Cerebellar nuclear complex (tissue), 1 donor: ENCODE measurements at regions not wholly inside any gene's neighbourhood (a gene's known extent, or its start where the extent isn't known, plus 50 kb on each side); places are given as distances from the start of the nearest gene placed in this dataset.
"Not testable (repeated sequence)": the region's sequence is repeated elsewhere in the genome, so short reads cannot be mapped to it uniquely, and the experiment has no call there.

Experiments used
- DNase-seq, 2 experiments: peaks; one replicate each; lab custom pipeline; 2025; lab: John Stamatoyannopoulos, UW

DNA sequence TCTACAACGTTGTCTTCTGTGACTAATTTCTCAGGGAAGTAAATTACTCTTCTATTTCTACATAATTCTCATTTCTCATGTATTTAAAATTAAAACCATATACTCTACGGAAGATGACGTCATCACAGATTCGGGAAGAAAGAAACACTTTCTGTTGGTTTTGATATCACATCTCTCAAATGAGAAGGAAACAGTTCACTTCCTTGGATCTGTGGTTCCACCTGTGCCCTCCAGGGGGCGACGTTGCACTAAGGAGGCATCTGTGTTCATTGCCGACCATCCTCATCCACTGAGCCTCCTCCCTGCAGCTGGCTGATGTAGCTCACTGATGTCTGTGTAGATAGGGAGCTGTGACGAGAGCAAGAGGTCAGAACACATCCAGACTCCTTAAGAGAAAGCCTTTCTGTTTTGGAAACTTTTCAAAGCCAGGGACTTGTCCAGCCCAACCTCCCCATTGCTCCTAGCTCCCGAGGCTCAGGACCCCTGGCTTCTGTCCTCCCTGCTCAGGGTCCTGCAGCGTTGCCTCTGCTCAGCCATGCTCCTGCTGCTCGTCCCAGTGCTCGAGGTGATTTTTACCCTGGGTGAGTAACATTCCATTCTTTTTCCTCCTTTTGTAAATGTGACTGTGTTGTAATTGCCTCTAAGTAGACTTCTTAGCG is 172.7 kb upstream of the OR4E1 start:
- no peak for DNase-seq

- DNase-seq = no peak
Measured at GRCh38 chr14:21840765-21841164, 167.1 kb upstream of the OR4E1 start.

GRCh38 chr14:21833836-21834235 is 160.2 kb upstream of the OR4E1 start:
- no peak for DNase-seq

DNA sequence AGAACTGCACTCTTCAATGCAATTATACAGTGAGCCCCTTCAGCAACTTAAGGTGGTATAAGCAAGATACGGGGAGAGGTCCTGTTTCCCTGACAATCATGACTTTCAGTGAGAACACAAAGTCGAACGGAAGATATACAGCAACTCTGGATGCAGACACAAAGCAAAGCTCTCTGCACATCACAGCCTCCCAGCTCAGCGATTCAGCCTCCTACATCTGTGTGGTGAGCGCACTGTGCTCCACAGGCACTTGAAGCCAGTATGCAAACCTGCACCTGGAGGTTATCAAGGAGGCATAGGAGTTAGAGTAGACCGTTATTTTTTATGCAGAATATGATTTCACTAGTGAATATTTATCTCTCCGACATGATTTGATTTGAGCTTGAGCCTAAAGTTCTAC is 152.2 kb upstream of the OR4E1 start:
- no peak for DNase-seq

DNA sequence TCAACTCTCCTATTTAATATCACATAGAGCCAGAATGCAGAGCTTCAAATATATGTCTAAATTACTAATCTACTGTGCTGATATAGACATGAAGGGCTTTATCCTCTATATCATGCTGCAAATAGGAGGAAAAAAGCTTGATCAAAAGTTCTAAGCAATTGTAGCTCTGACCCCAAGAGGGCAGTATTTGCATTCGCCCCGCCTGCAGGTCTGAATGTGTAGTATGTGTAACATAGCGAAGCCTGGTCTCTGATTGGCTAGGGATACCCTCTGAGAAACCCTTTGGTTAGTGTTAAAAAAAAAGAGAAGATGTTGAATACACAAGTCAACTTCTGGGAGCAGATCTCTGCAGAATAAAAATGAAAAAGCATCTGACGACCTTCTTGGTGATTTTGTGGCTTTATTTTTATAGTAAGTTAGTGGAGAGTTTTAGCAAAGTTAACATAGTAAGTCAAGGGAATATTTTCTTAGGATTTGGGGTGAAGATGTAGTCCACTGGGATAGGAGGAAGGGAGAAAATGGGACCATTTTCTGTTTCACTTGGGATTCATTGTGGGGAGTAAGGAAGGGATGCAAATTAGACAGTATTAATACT is 151.6 kb upstream of the OR4E1 start:
- no peak for DNase-seq

DNA sequence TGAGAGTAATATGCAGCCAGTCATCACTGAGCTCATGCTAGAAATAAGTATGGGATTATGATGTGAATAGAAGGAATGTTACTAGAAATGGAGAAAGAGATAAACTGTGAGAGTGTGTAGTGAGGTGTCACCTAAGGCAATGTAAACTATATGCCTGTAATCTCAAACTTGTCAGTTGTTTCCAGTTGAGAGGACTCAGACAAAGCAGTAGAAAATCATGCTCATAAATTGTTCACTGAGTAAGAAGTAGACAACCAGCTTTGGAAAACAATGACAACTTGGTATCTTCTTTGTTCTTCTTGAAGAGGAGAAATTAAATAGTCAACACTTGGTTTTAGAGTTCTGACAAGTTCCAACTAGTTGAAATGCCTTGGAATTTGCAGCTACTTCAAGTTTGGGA is 148.5 kb upstream of the OR4E1 start:
- no peak for DNase-seq

DNA sequence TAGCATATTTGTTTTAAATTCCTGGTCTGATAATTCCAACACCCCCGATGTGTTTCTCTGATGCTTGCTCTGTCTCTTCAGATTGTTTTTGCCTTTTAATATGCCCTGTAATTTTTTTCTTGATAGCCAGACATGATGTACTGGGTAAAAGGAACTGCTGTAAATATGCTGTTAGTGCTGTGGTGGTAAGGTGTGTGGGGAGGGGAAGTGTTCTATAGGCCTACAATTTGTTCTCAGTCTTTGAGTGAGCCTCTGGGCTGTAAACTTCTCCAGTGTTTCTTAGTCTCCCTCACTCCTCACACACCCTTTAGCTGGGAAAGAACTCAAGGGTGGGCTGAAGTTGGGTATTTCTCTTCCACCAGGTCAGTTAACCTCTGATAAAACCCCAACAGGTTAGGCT is 147.0 kb upstream of the OR4E1 start:
- no peak for DNase-seq

- not testable (repeated sequence) for DNase-seq
Measured at GRCh38 chr14:21819891-21820290, 146.3 kb upstream of the OR4E1 start.

- DNase-seq = not testable (repeated sequence)
Measured at GRCh38 chr14:21817010-21817409, 143.4 kb upstream of the OR4E1 start.

DNA sequence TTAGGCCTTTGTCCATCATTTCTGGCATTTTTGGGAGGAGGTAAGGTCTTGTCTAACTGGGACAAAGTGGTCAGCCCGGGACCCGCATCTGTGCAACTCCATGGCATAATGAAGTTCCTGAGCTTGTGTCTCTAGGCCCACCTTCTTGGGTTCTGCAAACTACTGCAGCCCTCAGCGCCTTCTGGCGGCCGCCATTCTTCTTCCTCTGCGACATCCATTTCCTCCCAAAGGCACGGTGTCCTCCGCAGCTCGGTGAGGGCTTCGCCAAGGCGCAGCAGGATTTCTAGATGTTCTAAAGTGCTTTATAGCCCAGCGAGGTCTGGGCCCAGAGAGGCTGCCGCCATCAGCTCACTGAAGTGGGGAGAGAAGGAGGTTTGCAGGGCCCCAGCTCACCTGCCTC is 134.4 kb upstream of the OR4E1 start:
- DNase-seq = no peak

GRCh38 chr14:21804981-21805380 is 131.4 kb upstream of the OR4E1 start:
- no peak for DNase-seq

DNA sequence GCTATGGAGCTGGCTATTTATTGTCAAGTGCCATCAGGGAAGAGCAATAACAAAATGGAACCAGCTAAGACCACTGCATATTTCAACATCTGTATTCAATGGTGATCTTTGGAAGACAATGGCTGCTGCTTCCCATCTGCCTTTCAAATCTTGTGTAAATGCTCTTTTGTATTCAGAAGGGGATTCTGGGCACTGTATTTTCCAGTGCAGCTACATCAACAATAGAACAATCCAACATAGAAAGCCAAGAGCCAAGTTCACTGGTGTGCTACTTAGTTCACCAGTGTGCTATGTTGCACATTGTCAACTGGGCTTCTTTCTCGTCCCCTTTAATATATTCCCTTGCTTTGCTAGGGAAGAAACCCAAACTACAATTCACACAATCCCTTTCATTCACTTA is 128.8 kb upstream of the OR4E1 start:
- no peak for DNase-seq

DNA sequence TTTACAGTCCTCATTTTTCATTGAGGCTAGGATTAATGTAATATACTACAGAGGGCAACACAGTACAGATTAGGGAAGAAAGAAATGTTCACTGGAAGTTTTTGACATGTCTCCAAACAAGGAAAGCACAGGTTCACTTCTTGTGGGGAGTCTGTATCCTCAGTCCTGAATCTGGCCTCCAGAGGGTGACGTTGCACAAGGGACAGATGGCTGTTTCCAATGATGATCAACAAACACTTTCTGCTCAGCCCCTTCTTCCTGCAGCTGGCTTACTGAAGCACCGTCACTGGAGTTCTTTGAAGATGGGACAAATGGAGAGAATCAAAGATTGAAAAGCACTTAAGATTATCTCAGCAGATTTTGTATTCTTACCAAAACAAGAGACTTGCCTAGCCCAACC is 123.3 kb upstream of the OR4E1 start:
- DNase-seq = no peak

- no peak for DNase-seq
Measured at GRCh38 chr14:21795456-21795855, 121.8 kb upstream of the OR4E1 start.

DNA sequence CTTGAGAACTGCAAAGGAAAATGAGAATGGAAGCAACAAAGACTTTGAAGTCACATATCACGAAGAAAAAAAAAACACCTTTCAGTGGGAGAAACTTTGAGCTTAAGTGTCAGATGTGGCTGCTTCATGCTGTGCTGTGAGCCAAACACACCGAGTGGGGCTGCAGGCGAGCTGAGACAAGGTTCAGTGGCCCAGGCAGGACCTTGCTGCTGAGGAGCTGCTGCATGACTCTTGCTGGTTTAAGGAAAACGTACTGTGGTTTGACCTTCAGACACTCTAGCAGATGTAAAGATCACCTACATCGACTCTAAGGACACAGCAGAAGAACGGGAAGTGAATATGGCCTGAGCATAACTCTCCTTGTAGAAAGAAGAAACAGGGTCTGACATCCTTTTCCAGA is 118.1 kb upstream of the OR4E1 start:
- no peak for DNase-seq

GRCh38 chr14:21788687-21789086 is 115.1 kb upstream of the OR4E1 start:
- not testable (repeated sequence) for DNase-seq

DNA sequence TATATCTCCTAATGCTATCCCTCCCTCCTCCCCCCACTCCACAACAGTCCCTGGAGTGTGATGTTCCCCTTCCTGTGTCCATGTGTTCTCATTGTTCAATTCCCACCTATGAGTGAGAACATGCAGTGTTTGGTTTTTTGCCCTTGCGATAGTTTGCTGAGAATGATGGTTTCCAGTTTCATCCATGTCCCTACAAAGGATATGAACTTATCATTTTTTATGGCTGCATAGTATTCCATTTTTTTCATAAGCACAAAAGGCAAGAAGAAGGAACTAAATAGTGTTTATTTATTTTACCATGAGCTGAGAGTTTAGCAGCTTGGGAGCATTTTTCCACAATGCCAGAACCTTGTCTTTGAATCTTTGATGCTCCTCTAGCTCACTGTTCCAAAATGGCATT is 113.6 kb upstream of the OR4E1 start:
- not testable (repeated sequence) for DNase-seq

DNA sequence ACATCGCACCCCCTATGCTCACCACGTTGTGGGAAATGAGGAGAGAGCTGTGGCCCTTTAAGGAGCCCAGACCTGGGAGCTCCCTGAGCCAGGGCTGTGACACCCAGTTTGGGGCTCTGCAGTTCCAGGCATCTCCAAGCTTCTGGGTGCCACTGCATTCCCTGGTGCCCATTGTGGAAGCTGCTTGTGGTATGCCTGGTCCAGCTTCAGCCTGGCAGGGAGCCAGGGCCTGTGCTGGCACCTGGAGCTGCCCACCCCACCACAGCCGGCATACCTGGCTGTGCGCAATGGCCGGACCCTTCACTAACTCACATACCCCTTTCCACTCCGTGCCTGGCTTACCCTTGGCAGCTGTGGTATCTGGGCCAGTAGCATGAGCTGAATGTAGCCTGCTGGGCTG is 107.9 kb upstream of the OR4E1 start:
- no peak for DNase-seq

DNA sequence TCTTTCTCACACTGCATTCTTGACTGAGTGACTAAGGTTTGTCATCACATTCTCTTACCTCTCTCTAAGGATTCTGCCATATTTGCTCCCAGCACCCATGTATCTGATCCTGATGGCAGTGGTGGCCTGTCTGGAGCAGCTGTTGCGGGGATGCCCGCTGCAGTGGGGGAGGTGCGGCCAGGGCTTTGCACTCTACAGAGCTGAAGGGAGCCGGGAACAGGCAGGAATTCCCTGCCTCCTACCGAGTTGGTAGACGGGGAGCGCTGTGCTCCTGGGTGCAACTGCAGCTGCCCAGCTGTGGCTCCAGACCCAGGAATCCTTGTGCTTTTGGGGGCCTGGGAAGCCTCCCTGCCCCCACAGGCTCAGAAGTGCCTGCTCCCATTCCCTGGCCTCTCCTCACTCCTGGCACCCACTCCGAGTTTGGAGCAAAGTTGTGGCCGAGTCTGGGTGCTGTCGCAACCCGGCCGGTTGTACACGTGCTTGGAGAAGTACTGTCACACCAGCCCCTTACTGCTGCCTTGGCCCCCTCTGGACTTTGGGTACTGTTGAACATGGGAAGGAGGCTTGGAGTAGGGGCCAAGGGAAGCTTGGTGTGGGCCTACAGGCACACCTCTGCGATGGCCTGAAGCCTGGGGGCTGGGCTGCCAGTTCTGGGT is 106.9 kb upstream of the OR4E1 start:
- DNase-seq = no peak

DNA sequence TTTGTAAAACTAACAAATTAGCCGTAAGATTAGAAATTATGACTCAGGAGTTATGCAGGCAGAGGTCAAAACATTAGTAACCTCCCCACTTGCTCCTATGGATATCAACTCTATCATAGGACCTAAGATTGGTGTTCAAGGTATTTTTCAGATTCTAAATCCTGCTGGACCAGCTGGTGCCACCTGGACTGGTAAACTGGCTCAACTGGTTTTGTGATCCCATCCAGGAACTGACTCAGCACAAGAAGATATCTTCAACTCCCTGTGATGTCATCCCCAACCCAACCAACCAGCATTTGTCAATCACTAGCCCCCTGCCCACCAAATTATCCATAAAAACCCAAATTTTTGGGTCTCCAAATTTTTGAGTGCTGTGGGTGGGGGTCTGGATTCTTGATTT is 98.1 kb upstream of the OR4E1 start:
- DNase-seq = no peak

GRCh38 chr14:21768875-21769257 is 95.2 kb upstream of the OR4E1 start:
- no peak for DNase-seq

DNA sequence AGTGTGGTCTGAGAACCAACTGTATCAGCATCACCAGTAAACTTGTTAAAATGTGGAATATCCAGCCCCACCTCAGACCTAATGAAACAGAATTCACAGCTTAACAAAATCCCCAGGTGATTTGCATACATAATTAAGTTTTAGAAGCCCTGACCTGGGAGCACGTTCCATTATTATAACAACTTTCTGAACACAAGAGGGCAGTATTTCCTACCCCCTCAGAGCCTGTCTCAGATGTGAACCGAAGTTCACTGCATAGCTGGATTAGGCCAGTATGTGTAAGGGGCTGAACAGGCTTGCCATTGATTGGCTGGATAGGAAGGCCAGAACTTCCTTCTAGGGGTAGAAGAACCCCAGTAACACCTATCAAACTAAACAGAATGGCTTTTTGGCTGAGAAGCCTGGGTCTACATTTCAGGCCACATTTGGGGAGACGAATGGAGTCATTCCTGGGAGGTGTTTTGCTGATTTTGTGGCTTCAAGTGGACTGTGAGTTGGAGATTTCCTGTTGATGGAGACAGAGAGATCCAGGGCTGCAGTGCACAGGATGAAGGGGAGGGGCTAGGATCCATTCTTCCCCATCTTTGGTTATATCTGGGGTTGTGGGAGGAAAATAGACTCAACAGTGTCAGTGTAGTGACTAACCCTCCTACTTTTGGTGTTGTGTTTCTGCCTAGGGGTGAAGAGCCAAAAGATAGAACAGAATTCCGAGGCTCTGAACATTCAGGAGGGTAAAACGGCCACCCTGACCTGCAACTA is 94.7 kb upstream of the OR4E1 start:
- DNase-seq = no peak

GRCh38 chr14:21760360-21760759 is 86.7 kb upstream of the OR4E1 start:
- not testable (repeated sequence) for DNase-seq
